Tibial nerve (tissue), 4 donors: ENCODE measurements at regions not wholly inside any gene's neighbourhood (a gene's known extent, or its start where the extent isn't known, plus 50 kb on each side); places are given as distances from the start of the nearest gene placed in this dataset.

Source experiments
- CTCF ChIP-seq, 5 experiments: fragments of 200-600 bp in 3 of 5; fragments of 450-650 bp in 2 of 5; sonication (generic) in 3 of 5; IDR thresholded peaks; one replicate each; pipeline ENCODE4 v1.5.1; 2016 to 2019; ENCODE audit warnings: antibody characterized with exemption in 5 of 5, mild to moderate bottlenecking in 3 of 5, moderate library complexity in 2 of 5
- EP300 ChIP-seq, 2 donors: sonication (generic); formaldehyde crosslinking; IDR thresholded peaks; one replicate each; pipeline ENCODE4 v1.6.1; 2017; ENCODE audit warnings: antibody characterized with exemption in 2 of 2, mild to moderate bottlenecking in 1 of 2

- TF ChIP-seq CTCF (IDR thresholded peaks at IDR 0.05): no peak
- TF ChIP-seq EP300 (IDR thresholded peaks at IDR 0.05): no peak
Observed at GRCh38 chr16:60060731-60061130, 1326.6 kb upstream of the GOT2 start.
